ENCODE measurements at regions not wholly inside any gene's neighbourhood (a gene's known extent, or its start where the extent isn't known, plus 50 kb on each side); places are given as distances from the start of the nearest gene placed in this dataset.

- TF ChIP-seq CTCF (optimal IDR thresholded peaks at IDR 0.05 in 1 of 3, IDR thresholded peaks at IDR 0.05 in 1 of 3, conservative IDR thresholded peaks at IDR 0.05 in 1 of 3; ENCODE audit: extremely low read depth in 1 of 3, insufficient read depth in 2 of 3, low read length in 3 of 3) (no peak), EZH2 (IDR thresholded peaks at IDR 0.05; ENCODE audit: low read length) (no peak)
These were observed 191.7 kb upstream of the KLF6 start for GRCh38 chr10:3976718-3977117.

Data from keratinocyte (primary cell).